Osteocyte (in vitro differentiated cells): ENCODE measurements at regions not wholly inside any gene's neighbourhood (a gene's known extent, or its start where the extent isn't known, plus 50 kb on each side); places are given as distances from the start of the nearest gene placed in this dataset.

Source experiments
- DNase-seq: peaks from one replicate; pipeline ENCODE4 v3.0.0; 2021; ENCODE audit warnings: mixed read lengths; ENCODE audit not compliant: unreplicated experiment; ENCODE audit errors: extremely low spot score
- H3K27ac Mint-ChIP-seq: one replicate; pipeline ENCODE4 v1.8.0; 2021; ENCODE audit warnings: mild to moderate bottlenecking, mixed read lengths; ENCODE audit not compliant: unreplicated experiment
- H3K27me3 Mint-ChIP-seq: one replicate; pipeline ENCODE4 v1.8.0; 2021; ENCODE audit warnings: mixed read lengths; ENCODE audit not compliant: unreplicated experiment
- H3K36me3 Mint-ChIP-seq: one replicate; pipeline ENCODE4 v1.8.0; 2021; ENCODE audit warnings: mixed read lengths; ENCODE audit not compliant: unreplicated experiment
- H3K4me1 Mint-ChIP-seq: one replicate; pipeline ENCODE4 v1.8.0; 2021; ENCODE audit warnings: mixed read lengths; ENCODE audit not compliant: unreplicated experiment
- H3K4me3 Mint-ChIP-seq: one replicate; pipeline ENCODE4 v1.8.0; 2021; ENCODE audit warnings: mild to moderate bottlenecking, moderate library complexity, mixed read lengths; ENCODE audit not compliant: unreplicated experiment
- H3K9me3 Mint-ChIP-seq: one replicate; pipeline ENCODE4 v1.8.0; 2021; ENCODE audit warnings: mixed read lengths; ENCODE audit not compliant: unreplicated experiment
- CTCF ChIP-seq: fragments of 200-600 bp; sonication (generic); IDR thresholded peaks from 2 replicates; pipeline ENCODE4 v1.5.0; 2021; ENCODE audit warnings: antibody characterized with exemption, mild to moderate bottlenecking, moderate library complexity

- no peak overlapping the region for H3K27ac Mint-ChIP-seq
- H3K9me3 Mint-ChIP-seq: peaks cover 3% of the 10 kb centered on the region
- no peak for TF ChIP-seq CTCF
- no peaks in the 10 kb centered on the region for H3K36me3 Mint-ChIP-seq
- no peak for DNase-seq
- no peaks in the 10 kb centered on the region for H3K27me3 Mint-ChIP-seq
- H3K4me3 Mint-ChIP-seq: no peak overlapping the region
- H3K4me1 Mint-ChIP-seq: no peaks in the 10 kb centered on the region
Observed at GRCh38 chr4:135548711-135549110, 1347.1 kb upstream of the PABPC4L start.

- Mint-ChIP-seq H3K4me1 (no peaks in the 10 kb centered on the region), H3K9me3 (no peaks in the 10 kb centered on the region), H3K27me3 (no peaks in the 10 kb centered on the region), H3K4me3 (no peak overlapping the region), H3K27ac (no peak overlapping the region), H3K36me3 (no peaks in the 10 kb centered on the region)
- TF ChIP-seq CTCF: no peak
- no peak for DNase-seq
Observed at GRCh38 chr4:135545616-135546317, 1344.2 kb upstream of the PABPC4L start.

- no peaks in the 10 kb centered on the region for H3K9me3 Mint-ChIP-seq
- no peaks in the 10 kb centered on the region for H3K4me1 Mint-ChIP-seq
- H3K36me3 Mint-ChIP-seq: no peaks in the 10 kb centered on the region
- H3K27me3 Mint-ChIP-seq: no peaks in the 10 kb centered on the region
- no peak for TF ChIP-seq CTCF
- no peak for DNase-seq
- H3K27ac Mint-ChIP-seq: no peak overlapping the region
- no peak overlapping the region for H3K4me3 Mint-ChIP-seq
Observed at GRCh38 chr4:135538698-135539097, 1337.1 kb upstream of the PABPC4L start.

- DNase-seq: no peak
- Mint-ChIP-seq H3K4me3 (no peak overlapping the region), H3K27ac (no peak overlapping the region), H3K27me3 (no peaks in the 10 kb centered on the region), H3K4me1 (no peaks in the 10 kb centered on the region), H3K36me3 (no peaks in the 10 kb centered on the region), H3K9me3 (no peaks in the 10 kb centered on the region)
- no peak for TF ChIP-seq CTCF
Observed at GRCh38 chr4:135533053-135533452, 1331.5 kb upstream of the PABPC4L start.

GRCh38 chr4:135532132-135532531, 1330.5 kb upstream of the PABPC4L start:
- H3K27ac Mint-ChIP-seq: no peak overlapping the region
- TF ChIP-seq CTCF: no peak
- no peaks in the 10 kb centered on the region for H3K27me3 Mint-ChIP-seq
- no peak overlapping the region for H3K4me3 Mint-ChIP-seq
- no peaks in the 10 kb centered on the region for H3K4me1 Mint-ChIP-seq
- no peaks in the 10 kb centered on the region for H3K9me3 Mint-ChIP-seq
- H3K36me3 Mint-ChIP-seq: no peaks in the 10 kb centered on the region
- no peak for DNase-seq
